NCI-H748 (cell line): ENCODE measurements at regions not wholly inside any gene's neighbourhood (a gene's known extent, or its start where the extent isn't known, plus 50 kb on each side); places are given as distances from the start of the nearest gene placed in this dataset.
A peak's percentile ranks its signal among the peaks of the same experiment; 100 is the strongest.

Experiments
- DNase-seq: peaks from one replicate; lab custom pipeline; 2025; ENCODE audit not compliant: unreplicated experiment; lab: John Stamatoyannopoulos, UW

DNA sequence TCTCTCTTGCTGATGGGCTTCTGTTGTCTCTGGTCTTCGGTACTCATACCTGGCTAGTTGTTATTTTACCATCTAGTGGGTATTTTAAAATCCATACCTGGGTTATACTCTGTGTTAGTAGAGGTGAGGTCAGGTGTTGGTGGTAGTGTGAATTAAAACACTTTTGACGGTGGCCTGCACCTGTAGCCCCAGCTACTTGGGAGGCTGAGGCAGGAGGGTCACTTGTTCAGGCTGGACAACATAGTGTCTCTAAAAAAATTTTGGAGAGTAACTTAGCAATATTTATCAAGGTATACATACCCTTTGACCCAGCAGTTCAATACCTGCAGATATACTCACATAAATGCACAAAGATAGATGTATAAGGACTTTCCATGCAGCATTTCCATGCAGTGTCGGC is 55.4 kb downstream of the GSX1 start:
- no peak for DNase-seq

- DNase-seq: peak; percentile 60
These were observed 59.0 kb downstream of the GSX1 start for GRCh38 chr13:27851096-27851850.

- DNase-seq: no peak
These were observed 60.2 kb downstream of the GSX1 start for GRCh38 chr13:27852491-27852890.

DNA sequence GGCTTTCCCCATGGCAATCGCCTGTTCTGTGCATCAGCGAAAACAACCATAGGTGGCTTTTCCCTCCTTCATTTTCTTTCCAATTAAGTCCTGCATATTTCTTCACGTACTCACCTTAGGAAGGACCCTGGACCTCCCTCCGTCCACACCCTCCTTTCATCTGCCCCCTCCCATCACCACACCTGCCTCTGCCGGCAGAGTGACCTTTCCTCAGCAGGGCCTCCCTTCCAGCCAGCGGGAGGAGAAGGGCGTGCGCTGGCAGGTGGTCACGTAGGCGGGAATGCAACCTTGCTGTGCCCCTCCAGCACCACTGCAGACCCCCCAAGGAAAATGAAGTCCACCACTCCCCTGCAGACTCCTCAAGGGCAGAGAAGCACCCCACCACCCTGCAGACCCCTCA is 61.1 kb downstream of the GSX1 start:
- peak; percentile 34 for DNase-seq

- DNase-seq: no peak
These were observed 61.6 kb downstream of the GSX1 start for GRCh38 chr13:27853861-27854260.

DNA sequence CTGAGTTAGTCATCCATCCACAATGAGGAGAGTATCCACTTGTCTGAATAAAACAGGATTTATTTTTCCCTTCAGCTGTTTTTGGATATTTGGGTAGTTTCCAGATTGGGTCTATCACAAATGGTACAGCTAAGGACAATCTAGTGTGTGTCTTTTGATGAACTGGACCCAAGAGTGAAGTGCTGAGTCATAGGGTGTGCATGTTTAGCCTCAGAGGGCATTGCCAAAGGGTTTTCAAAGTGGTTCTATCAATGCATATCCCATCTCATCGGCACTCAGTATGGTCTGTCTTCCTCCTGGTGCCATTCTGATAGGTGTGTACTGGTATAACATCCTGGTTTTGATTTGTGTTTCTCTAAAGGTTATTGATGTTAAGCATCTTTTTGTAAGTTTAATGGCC is 62.3 kb downstream of the GSX1 start:
- DNase-seq: no peak

GRCh38 chr13:27855381-27855780 is 63.1 kb downstream of the GSX1 start:
- DNase-seq: no peak

GRCh38 chr13:27857282-27857681 is 62.5 kb upstream of the PDX1 start:
- peak; percentile 94 for DNase-seq

DNA sequence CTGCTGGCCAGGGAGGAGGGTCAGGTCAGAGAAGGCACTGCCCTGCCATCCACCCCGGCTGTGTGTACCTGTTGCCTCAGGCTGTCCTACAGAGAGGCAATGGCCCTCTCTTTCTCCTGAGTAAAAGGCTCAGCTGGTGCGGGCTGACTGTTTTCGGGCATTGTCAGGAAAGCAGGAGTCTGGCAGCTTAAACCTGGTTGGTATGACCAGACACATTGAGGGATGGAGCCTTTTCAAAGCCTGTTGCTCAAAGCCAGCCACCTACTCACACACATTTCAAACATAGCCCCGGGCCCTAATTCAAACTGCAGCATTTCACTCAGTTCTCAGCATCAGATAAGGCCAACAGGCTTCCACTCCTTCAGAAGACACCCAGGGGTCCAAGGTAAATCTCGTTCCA is 61.8 kb upstream of the PDX1 start:
- DNase-seq: no peak

DNA sequence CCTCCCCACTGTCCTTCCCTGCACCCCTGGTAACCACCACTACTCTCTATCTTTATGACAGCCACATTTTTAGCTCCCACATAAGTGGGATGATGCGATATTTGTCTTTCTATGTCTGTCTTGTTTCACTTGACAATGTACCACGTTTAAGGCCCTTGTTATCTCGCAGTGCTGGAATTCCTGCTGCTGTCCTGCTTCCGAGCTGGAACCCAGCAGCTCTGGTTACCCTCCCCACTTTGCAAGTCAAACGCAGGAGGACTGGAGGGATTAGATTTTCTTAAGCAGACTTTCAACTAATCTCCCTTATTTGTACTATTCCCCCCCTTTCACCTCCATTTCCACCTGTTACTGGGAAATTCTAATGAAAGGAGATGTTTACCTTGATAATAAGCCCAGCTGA is 59.1 kb upstream of the PDX1 start:
- no peak for DNase-seq

- no peak for DNase-seq
These were observed 58.6 kb upstream of the PDX1 start for GRCh38 chr13:27861165-27861564.

DNA sequence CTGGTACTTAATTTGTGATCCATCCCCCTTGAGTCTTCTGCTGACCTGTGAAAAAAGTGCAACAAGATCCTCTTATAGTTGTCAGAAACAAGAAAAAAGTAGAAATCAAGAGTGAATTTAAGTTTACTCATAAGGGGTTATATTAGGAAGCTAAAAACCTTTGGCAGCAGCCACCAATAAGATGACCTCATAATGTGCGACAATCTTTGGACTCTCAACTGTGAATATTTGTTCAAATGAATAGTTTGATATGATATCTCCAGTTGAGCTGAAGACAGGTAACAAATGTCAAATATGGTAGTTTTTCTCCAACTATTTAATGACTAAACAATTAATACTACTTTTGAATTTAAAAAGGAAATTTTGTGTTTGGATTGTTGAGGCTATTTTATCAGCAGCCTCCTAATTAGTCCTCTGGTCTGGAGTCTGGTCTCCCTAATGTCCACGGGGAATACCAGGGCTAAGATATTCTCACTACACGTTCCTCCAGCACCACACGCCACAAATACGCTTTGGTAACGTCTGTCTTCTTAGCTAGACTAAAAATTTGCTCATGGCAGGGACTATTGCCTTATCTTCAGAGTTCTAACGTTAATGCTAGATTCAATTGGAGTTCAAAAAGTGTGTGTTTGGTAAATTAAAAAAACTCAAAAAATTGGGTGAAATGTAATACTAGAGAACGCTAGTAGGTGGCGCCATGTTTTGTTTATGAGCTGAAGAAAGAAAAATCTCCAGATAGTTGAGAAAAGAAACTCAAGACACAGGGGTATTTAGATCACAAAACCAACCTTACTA is 51.0 kb upstream of the PDX1 start:
- DNase-seq: peak; percentile 40

- no peak for DNase-seq
These were observed 50.2 kb upstream of the PDX1 start for GRCh38 chr13:27869436-27870095.
